Dermis blood vessel endothelial cell (primary cell): ENCODE measurements at regions not wholly inside any gene's neighbourhood (a gene's known extent, or its start where the extent isn't known, plus 50 kb on each side); places are given as distances from the start of the nearest gene placed in this dataset.
"Not testable (repeated sequence)": the region's sequence is repeated elsewhere in the genome, so short reads cannot be mapped to it uniquely, and the experiment has no call there.

Experiments
- DNase-seq: peaks from one replicate; pipeline ENCODE4 v3.0.0; 2010

- DNase-seq: no peak
These were observed 124.6 kb downstream of the SOCS6 start for GRCh38 chr18:70413455-70413854.

- no peak for DNase-seq
These were observed 123.1 kb downstream of the SOCS6 start for GRCh38 chr18:70411876-70412435.

GRCh38 chr18:70411307-70411706, 122.5 kb downstream of the SOCS6 start:
- no peak for DNase-seq

GRCh38 chr18:70405052-70405451, 116.2 kb downstream of the SOCS6 start:
- no peak for DNase-seq

- DNase-seq: no peak
These were observed 111.6 kb downstream of the SOCS6 start for GRCh38 chr18:70400476-70400875.

- no peak for DNase-seq
These were observed 109.2 kb downstream of the SOCS6 start for GRCh38 chr18:70398076-70398475.

GRCh38 chr18:70397259-70397925, 108.5 kb downstream of the SOCS6 start:
- no peak for DNase-seq

GRCh38 chr18:70395771-70396170, 106.9 kb downstream of the SOCS6 start:
- not testable (repeated sequence) for DNase-seq

- no peak for DNase-seq
These were observed 105.8 kb downstream of the SOCS6 start for GRCh38 chr18:70394672-70395071.

GRCh38 chr18:70390371-70391090, 101.7 kb downstream of the SOCS6 start:
- DNase-seq: no peak

- not testable (repeated sequence) for DNase-seq
These were observed 100.2 kb downstream of the SOCS6 start for GRCh38 chr18:70389036-70389435.

GRCh38 chr18:70387027-70387426, 98.2 kb downstream of the SOCS6 start:
- DNase-seq: no peak

- DNase-seq: no peak
These were observed 97.7 kb downstream of the SOCS6 start for GRCh38 chr18:70386582-70386981.

- DNase-seq: no peak
These were observed 96.6 kb downstream of the SOCS6 start for GRCh38 chr18:70385474-70385873.

- no peak for DNase-seq
These were observed 95.4 kb downstream of the SOCS6 start for GRCh38 chr18:70384181-70384790.

GRCh38 chr18:70382992-70383717, 94.3 kb downstream of the SOCS6 start:
- no peak for DNase-seq

GRCh38 chr18:70382017-70382416, 93.2 kb downstream of the SOCS6 start:
- DNase-seq: no peak

GRCh38 chr18:70380915-70381896, 92.4 kb downstream of the SOCS6 start:
- DNase-seq: no peak
